Body of pancreas (tissue), 4 donors: ENCODE measurements at regions not wholly inside any gene's neighbourhood (a gene's known extent, or its start where the extent isn't known, plus 50 kb on each side); places are given as distances from the start of the nearest gene placed in this dataset.

Source experiments
- POLR2A ChIP-seq, 3 donors: fragments of 450-650 bp; IDR thresholded peaks; one replicate each; pipeline ENCODE4 v1.6.1; 2016; ENCODE audit warnings: antibody characterized with exemption in 3 of 3, mild to moderate bottlenecking in 2 of 3
- TF ChIP-seq, protein P1 (sequence below), 7 experiments: fragments of 450-650 bp in 4 of 7; fragments of 200-600 bp in 3 of 7; sonication (generic) in 3 of 7; IDR thresholded peaks; one replicate each; pipeline ENCODE4 v1.5.1; 2016 to 2019; ENCODE audit warnings: antibody characterized with exemption in 7 of 7

DNA sequence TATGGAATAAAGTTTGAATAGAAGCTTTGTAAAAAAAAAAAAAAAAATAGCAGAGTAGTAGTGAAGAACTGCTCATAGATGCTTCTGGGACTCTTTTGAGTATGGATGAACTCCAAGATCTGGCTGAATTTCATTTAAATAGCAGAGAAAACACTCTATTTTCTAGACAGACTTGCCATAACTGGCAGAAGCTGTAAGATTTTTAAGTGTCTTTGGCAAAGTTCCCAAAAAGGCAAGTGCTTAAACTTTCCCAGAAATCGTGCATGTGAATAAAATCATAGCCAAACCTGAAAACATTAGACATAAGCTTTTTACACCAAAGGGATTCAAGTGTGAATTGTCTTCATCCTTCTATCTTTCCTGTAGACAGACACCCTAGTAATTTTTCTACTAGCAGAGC lies 110.3 kb upstream of the MITF start:
- TF ChIP-seq, protein P1, sequence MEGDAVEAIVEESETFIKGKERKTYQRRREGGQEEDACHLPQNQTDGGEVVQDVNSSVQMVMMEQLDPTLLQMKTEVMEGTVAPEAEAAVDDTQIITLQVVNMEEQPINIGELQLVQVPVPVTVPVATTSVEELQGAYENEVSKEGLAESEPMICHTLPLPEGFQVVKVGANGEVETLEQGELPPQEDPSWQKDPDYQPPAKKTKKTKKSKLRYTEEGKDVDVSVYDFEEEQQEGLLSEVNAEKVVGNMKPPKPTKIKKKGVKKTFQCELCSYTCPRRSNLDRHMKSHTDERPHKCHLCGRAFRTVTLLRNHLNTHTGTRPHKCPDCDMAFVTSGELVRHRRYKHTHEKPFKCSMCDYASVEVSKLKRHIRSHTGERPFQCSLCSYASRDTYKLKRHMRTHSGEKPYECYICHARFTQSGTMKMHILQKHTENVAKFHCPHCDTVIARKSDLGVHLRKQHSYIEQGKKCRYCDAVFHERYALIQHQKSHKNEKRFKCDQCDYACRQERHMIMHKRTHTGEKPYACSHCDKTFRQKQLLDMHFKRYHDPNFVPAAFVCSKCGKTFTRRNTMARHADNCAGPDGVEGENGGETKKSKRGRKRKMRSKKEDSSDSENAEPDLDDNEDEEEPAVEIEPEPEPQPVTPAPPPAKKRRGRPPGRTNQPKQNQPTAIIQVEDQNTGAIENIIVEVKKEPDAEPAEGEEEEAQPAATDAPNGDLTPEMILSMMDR (IDR thresholded peaks at IDR 0.05): no peak
- TF ChIP-seq POLR2A (IDR thresholded peaks at IDR 0.05): no peak
